HUES6 (cell line): ENCODE measurements at regions not wholly inside any gene's neighbourhood (a gene's known extent, or its start where the extent isn't known, plus 50 kb on each side); places are given as distances from the start of the nearest gene placed in this dataset.
"Not testable (repeated sequence)": the region's sequence is repeated elsewhere in the genome, so short reads cannot be mapped to it uniquely, and the experiment has no call there.

ENCODE experiments used
- H3K27ac ChIP-seq: 2 replicates; pipeline ENCODE4 v1.7.0; 2013; ENCODE audit warnings: low read depth, mild to moderate bottlenecking, low read length, inconsistent platforms
- H3K27me3 ChIP-seq: 2 replicates; pipeline ENCODE4 v1.6.1; 2013; ENCODE audit warnings: low read length; ENCODE audit not compliant: control insufficient read depth, insufficient read depth
- H3K36me3 ChIP-seq: 2 replicates; pipeline ENCODE4 v1.6.1; 2013; ENCODE audit warnings: low read length; ENCODE audit not compliant: control insufficient read depth, insufficient read depth
- H3K4me1 ChIP-seq: 2 replicates; pipeline ENCODE4 v1.6.1; 2013; ENCODE audit warnings: low read length; ENCODE audit not compliant: control insufficient read depth, insufficient read depth
- H3K4me3 ChIP-seq: 2 replicates; pipeline ENCODE4 v1.5.1; 2013; ENCODE audit warnings: low read depth, low read length
- H3K9ac ChIP-seq: one replicate; pipeline ENCODE4 v1.6.1; 2013; ENCODE audit warnings: mild to moderate bottlenecking, low read length
- H3K9me3 ChIP-seq: 2 replicates; pipeline ENCODE4 v1.6.1; 2013; ENCODE audit warnings: low read depth, low read length; ENCODE audit not compliant: control insufficient read depth, insufficient read depth

DNA sequence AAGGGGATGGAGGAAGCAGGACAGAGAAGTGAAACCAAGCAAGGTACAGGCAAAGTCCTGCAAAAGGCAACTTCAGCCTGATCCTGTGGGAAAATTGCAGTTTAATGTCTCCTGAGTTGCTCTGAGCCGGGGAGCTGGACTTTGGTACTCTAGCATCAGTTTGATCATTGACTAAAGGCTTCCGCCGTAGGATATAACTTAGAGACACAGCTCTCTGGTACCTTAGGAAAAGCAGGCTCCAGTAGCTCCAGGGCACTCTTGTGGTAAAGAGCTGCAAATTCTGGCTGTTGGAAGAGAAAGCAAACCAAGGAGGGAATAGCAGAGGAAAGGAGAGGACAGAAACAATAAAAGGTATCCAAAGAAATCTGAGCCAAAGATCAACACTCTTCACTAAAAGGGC, 521.1 kb downstream of the PLOD2 start:
- no peak overlapping the region for H3K9ac ChIP-seq
- H3K36me3 ChIP-seq: no peaks in the 10 kb centered on the region
- H3K27ac ChIP-seq: no peak overlapping the region
- H3K27me3 ChIP-seq: no peaks in the 10 kb centered on the region
- H3K4me3 ChIP-seq: no peak overlapping the region
- H3K4me1 ChIP-seq: peaks cover 2% of the 10 kb centered on the region; the same call in 1 of the 2 replicates
- no peaks in the 10 kb centered on the region for H3K9me3 ChIP-seq

DNA sequence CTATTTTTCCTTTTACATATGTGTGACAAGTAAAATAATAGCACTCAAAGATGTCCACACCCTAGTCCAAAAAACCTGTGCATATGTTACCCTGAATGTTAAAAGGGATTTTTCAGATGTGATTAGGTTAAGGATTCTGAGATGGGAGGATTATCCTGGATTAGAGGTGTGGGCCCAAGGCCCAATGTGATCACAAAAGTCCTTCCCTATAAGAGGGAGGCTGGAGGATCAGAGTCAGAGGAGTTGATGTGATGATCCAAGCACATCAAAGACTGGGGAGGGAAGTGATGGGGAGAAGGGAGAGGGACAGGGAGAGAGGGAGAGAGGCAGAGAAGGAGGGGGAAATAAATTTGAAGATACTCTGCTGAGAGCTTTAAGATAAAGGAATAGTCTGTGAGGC, 512.6 kb downstream of the PLOD2 start:
- H3K4me1 ChIP-seq: no peaks in the 10 kb centered on the region
- no peak overlapping the region for H3K27ac ChIP-seq
- H3K9me3 ChIP-seq: peaks cover 5% of the 10 kb centered on the region
- no peaks in the 10 kb centered on the region for H3K36me3 ChIP-seq
- no peak overlapping the region for H3K4me3 ChIP-seq
- H3K9ac ChIP-seq: no peak overlapping the region
- no peaks in the 10 kb centered on the region for H3K27me3 ChIP-seq

DNA sequence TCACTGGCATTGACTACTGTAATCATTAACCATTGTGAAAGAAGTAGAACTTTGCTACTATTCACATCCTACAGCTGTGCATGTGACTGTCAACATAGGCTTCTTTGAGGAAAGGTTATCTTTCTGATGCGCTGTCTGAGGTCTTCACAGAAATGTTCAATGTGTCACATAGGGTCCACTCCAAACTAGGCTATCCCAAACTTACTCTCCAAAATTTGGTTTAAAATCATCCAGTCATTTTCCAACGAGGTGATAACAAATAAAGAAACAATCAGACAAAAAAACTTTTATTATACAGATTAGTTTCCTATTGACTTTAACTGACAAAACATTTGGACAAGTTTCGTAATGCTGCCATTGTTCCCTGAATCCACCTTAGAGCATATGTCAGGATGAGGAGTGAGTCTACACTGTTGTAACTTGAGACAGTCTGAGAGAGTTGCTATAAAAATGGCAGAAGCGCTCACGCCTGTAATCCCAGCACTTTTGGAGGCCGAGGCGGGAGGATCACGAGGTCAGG, 511.6 kb downstream of the PLOD2 start:
- H3K27ac ChIP-seq: no peak overlapping the region
- no peaks in the 10 kb centered on the region for H3K4me1 ChIP-seq
- H3K36me3 ChIP-seq: no peaks in the 10 kb centered on the region
- H3K27me3 ChIP-seq: no peaks in the 10 kb centered on the region
- H3K9me3 ChIP-seq: peaks cover 5% of the 10 kb centered on the region
- no peak overlapping the region for H3K9ac ChIP-seq
- H3K4me3 ChIP-seq: no peak overlapping the region

DNA sequence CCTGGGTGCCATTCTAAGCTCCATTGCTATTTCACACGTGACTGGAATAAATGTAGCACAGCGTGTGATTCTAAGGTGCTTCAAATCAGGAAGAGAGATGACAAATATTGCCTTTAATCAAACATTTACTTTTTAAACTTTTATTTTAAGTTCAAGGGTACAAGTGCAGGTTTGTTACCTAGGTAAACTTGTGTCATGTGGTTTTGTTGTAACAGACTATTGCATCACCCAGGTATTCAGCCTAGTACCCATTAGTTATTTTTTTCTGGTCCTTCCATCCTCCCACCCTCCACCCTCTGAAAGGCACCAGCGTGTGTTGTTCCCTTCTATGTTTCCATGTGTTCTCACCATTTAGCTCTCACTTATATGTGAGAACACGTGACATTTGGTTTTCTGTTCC, 510.8 kb downstream of the PLOD2 start:
- no peak overlapping the region for H3K4me3 ChIP-seq
- peaks cover 5% of the 10 kb centered on the region for H3K9me3 ChIP-seq
- no peaks in the 10 kb centered on the region for H3K36me3 ChIP-seq
- H3K9ac ChIP-seq: no peak overlapping the region
- H3K27ac ChIP-seq: no peak overlapping the region
- no peaks in the 10 kb centered on the region for H3K27me3 ChIP-seq
- no peaks in the 10 kb centered on the region for H3K4me1 ChIP-seq

DNA sequence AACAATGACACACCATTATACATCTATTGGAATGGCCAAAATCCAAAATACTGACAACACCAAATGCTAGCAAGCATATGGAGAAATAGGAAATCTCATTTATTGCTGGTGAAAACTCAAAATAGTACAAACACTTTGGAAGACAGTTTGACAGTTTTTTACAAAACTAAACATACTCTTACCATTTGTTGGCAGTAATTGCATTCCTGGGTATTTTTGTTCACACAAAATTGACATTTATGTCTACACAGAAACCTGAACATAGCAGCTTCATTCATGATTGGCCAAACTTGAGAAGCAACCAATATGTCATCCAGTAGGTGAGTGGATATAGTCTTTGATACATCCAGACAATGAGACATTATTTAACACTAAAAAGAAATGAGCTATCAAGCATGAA, 489.9 kb downstream of the PLOD2 start:
- Histone ChIP-seq H3K27ac (no peak overlapping the region), H3K9ac (no peak overlapping the region), H3K36me3 (no peaks in the 10 kb centered on the region), H3K9me3 (no peaks in the 10 kb centered on the region), H3K27me3 (no peaks in the 10 kb centered on the region), H3K4me3 (no peak overlapping the region), H3K4me1 (no peaks in the 10 kb centered on the region)

DNA sequence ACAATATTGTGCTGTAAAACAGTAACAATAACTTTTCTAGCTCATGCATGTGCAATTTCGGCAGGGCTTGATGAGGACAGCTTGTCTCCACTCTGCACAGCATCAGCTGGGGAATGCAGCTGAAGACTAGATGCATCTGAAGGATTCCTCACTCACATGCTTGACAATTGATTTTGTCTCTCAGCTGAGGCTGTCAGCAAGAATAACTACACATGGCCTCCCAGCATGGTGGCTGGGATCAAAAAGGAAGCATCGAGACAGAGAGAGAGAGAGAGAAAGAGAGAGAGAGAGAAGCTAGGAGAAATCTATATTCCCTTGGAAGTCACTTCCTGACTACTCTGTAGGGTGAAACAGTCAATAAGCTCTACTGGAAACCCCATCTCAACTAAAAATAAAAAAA, 487.1 kb downstream of the PLOD2 start:
- no peak overlapping the region for H3K4me3 ChIP-seq
- no peak overlapping the region for H3K27ac ChIP-seq
- H3K36me3 ChIP-seq: no peaks in the 10 kb centered on the region
- no peaks in the 10 kb centered on the region for H3K27me3 ChIP-seq
- no peak overlapping the region for H3K9ac ChIP-seq
- no peaks in the 10 kb centered on the region for H3K9me3 ChIP-seq
- no peaks in the 10 kb centered on the region for H3K4me1 ChIP-seq

DNA sequence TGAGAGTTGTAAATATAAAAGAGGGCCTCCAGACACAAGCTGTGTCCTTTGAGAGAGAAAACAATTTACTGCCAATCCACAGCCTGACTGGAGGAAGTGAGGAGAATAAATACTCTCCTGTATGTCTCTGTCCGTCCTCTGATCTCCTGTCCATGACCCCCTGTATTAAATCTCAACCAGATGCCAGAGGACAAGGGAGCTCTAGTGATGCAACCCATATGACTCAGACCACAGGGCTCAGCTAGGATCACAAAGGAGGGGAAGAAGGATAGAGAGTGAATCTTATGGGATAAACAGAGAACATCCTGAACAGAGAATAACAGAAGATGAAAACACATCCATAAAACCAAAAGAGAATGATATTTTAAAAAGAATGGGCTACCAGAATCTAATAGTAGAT, 482.6 kb downstream of the PLOD2 start:
- Histone ChIP-seq H3K4me3 (no peak overlapping the region), H3K9me3 (no peaks in the 10 kb centered on the region), H3K4me1 (no peaks in the 10 kb centered on the region), H3K36me3 (no peaks in the 10 kb centered on the region), H3K9ac (no peak overlapping the region), H3K27ac (no peak overlapping the region), H3K27me3 (no peaks in the 10 kb centered on the region)

DNA sequence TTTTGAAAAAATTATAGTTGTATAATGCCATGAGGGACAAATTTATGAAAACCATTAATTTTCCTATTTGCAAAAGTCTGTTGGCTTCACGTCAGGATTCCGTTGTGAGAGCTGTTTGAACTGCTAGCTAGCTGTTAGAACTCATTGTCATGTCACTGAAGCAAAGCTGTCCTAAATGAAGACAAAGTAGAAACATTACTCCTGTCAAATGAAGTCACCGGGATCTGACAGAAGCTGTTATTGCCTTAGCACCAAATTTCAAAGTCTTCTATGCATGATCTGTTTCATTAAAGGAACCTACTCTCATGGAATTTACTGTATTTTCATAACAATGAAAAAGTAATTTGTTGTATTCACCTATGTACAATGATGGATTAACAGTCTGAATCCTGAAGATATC, 479.8 kb downstream of the PLOD2 start:
- Histone ChIP-seq H3K27ac (no peak overlapping the region), H3K4me1 (no peaks in the 10 kb centered on the region), H3K27me3 (no peaks in the 10 kb centered on the region), H3K9ac (no peak overlapping the region), H3K4me3 (no peak overlapping the region), H3K9me3 (no peaks in the 10 kb centered on the region), H3K36me3 (no peaks in the 10 kb centered on the region)

DNA sequence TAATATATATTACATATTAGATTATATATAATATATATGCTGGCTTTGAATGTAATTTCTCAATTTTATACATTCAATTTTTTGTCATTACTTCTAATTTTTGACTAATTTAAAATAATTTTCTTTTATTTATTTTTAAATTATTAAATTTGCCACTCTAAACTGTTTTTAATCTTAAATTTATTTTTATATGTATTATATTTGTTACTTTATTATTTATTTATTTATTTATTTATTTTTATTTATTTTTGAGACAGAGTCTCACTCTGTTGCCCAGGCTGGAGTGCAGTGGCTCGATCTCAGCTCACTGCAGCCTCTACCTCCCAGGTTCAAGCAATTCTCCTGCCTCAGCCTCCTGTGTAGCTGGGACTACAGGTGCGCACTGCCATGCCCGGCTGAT, 473.0 kb downstream of the PLOD2 start:
- H3K4me3 ChIP-seq, H3K9ac ChIP-seq, H3K4me1 ChIP-seq, H3K9me3 ChIP-seq, H3K27me3 ChIP-seq, H3K27ac ChIP-seq, H3K36me3 ChIP-seq: not testable (repeated sequence)

DNA sequence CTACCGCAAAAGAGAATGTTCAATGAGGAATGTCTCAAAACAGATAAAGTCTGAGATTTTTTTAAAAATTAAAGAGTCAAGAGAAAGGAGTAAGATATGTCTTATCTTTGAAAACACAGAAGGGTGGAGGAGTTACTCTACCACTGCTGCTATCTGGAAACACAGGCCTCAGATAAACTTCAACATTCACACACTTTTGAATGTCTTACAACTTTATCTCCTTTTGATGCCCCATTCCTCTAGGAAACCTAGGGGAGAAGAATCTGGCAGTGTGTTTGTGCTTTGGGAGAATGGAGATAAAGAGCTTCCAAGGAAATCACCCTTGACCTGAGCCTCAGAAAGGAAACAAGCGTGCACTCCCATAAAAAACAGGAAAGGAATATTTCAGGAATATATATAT, 468.2 kb downstream of the PLOD2 start:
- Histone ChIP-seq H3K27ac (no peak overlapping the region), H3K36me3 (no peaks in the 10 kb centered on the region), H3K9ac (no peak overlapping the region), H3K27me3 (no peaks in the 10 kb centered on the region), H3K4me3 (no peak overlapping the region), H3K4me1 (peaks cover 7% of the 10 kb centered on the region), H3K9me3 (no peaks in the 10 kb centered on the region)

DNA sequence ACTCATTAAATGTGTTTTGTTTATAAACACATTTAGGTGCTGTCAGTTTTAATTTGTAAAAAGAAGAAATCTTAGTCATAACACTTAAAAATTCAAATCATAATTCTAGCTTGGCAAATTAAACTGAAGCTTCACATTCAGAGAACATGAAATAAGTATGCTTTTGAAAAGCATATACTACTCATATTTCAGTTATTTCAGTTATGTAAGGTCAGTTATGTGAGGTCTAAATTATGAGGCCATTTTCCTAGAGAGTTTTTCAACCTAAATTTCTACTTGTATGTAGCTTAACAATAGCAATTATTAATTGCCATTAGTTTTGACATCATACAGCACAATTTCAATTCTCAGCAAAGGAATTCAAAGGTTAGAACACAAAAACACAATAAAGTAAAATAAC, 465.0 kb downstream of the PLOD2 start:
- no peak overlapping the region for H3K9ac ChIP-seq
- no peaks in the 10 kb centered on the region for H3K27me3 ChIP-seq
- H3K9me3 ChIP-seq: no peaks in the 10 kb centered on the region
- H3K27ac ChIP-seq: no peak overlapping the region
- H3K36me3 ChIP-seq: no peaks in the 10 kb centered on the region
- H3K4me3 ChIP-seq: no peak overlapping the region
- peaks cover 7% of the 10 kb centered on the region for H3K4me1 ChIP-seq

DNA sequence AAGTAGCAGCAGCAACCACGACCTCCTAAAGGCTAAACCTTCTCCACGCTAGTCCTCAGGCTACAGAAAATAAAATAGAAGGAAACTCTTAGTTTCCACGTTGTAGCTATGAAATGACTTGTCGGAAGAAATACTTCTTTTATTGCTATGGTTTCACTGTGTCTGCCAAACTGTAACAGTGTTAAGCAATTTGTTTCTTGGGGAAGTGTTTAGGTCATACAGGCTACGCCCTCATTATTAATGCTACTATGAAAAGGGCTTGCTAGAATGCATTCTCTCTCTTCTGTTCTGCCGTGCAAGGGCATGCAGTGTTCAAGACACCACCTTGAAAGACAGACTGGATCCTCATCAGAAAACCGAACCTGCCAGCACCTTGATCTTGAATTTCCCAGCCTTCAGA, 462.7 kb downstream of the PLOD2 start:
- peaks cover 7% of the 10 kb centered on the region for H3K4me1 ChIP-seq
- H3K4me3 ChIP-seq: no peak overlapping the region
- H3K9me3 ChIP-seq: peaks cover 5% of the 10 kb centered on the region; the same call in 1 of the 2 replicates
- no peak overlapping the region for H3K27ac ChIP-seq
- no peaks in the 10 kb centered on the region for H3K27me3 ChIP-seq
- H3K36me3 ChIP-seq: no peaks in the 10 kb centered on the region
- H3K9ac ChIP-seq: no peak overlapping the region
